ENCODE measurements at regions not wholly inside any gene's neighbourhood (a gene's known extent, or its start where the extent isn't known, plus 50 kb on each side); places are given as distances from the start of the nearest gene placed in this dataset.

DNA sequence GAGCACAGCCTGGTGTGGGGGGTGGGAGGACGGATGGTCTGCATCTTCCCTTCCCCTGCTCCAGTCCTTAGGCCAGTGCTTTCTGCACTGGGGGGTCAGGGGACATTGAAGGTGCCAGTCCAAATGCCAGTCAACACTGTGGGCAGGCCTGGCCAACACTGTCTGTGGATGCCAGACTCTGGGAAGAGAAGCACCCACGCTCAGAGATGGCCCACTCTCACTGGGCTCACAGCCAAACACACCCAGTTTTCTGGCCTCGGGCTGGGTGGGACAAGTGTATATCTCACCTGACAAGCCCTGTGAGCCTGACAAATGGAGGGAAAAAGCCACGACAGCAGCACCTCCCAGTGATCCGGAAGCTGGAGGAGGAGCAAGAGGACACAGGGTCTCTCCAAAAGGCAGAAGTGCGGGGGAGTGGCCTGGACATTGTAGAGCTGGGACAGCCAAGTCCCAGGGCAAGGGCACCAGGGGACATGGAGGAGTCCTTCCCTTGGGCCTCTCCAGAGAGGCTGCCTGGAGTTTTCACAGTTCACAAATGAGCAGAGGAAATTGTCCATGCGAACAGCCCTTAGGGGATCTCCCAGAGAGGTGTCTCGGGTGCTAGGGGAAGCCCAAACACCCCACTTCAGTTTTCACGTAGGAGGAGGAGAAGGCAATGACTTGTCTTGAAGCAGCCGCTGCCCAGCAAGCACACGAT lies 79.3 kb downstream of the SDC1 start:
- H3K27ac ChIP-seq (ENCODE audit: low read length), result no peak overlapping the region
- TF ChIP-seq, protein P1, sequence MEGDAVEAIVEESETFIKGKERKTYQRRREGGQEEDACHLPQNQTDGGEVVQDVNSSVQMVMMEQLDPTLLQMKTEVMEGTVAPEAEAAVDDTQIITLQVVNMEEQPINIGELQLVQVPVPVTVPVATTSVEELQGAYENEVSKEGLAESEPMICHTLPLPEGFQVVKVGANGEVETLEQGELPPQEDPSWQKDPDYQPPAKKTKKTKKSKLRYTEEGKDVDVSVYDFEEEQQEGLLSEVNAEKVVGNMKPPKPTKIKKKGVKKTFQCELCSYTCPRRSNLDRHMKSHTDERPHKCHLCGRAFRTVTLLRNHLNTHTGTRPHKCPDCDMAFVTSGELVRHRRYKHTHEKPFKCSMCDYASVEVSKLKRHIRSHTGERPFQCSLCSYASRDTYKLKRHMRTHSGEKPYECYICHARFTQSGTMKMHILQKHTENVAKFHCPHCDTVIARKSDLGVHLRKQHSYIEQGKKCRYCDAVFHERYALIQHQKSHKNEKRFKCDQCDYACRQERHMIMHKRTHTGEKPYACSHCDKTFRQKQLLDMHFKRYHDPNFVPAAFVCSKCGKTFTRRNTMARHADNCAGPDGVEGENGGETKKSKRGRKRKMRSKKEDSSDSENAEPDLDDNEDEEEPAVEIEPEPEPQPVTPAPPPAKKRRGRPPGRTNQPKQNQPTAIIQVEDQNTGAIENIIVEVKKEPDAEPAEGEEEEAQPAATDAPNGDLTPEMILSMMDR (IDR thresholded peaks at IDR 0.05; ENCODE audit: low read length), result no peak
- TF ChIP-seq EZH2 (optimal IDR thresholded peaks at IDR 0.05; ENCODE audit: low read depth, low read length) (no peak), EZH2phosphoT487 (IDR thresholded peaks at IDR 0.05; ENCODE audit: low read length) (no peak)
- no peaks in the 10 kb centered on the region for H4K20me1 ChIP-seq (ENCODE audit: insufficient read depth, low read length)
- no peaks in the 10 kb centered on the region for H3K9me3 ChIP-seq (replicated peaks; ENCODE audit: insufficient read depth, low read length)
- H2AFZ ChIP-seq (ENCODE audit: low read length), result no peak overlapping the region
- H3K4me1 ChIP-seq (ENCODE audit: low read length), result peaks cover 16% of the 10 kb centered on the region
- no peaks in the 10 kb centered on the region for H3K79me2 ChIP-seq (ENCODE audit: low read length)
- no peak for DNase-seq
- no peak overlapping the region for H3K4me2 ChIP-seq (ENCODE audit: low read depth, low read length)
- H3F3A ChIP-seq (ENCODE audit: insufficient read depth, low read length), result no peaks in the 10 kb centered on the region
- H3K9ac ChIP-seq (ENCODE audit: low read length), result no peak overlapping the region
- no peaks in the 10 kb centered on the region for H3K9me2 ChIP-seq (replicated peaks; ENCODE audit: insufficient read depth, low read length)
- no peaks in the 10 kb centered on the region for H3K36me3 ChIP-seq (replicated peaks; ENCODE audit: insufficient read depth, low read length)
- H3K27me3 ChIP-seq (replicated peaks; ENCODE audit: insufficient read depth, low read length), result no peaks in the 10 kb centered on the region
- no peak overlapping the region for H3K4me3 ChIP-seq (ENCODE audit: low read length)

DNA sequence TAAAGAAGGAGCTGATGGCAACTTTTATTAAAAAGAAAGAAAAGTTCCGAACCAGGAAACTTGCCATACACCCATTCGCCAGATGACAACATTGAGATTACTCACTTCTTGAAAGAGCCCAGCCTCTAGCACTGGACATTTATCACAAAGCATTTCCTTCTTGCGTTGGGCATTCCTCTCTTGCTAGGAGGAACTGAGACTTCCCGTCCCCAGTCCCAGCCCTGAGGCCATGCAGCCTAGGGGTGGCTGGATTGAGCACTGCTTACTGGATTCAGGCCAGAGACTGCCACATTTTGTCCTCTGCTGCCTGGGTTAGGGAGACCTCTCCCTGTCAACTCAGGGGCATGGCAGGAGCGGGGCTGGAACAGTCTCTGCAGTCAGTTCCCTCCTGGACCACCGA lies 80.1 kb downstream of the SDC1 start:
- Histone ChIP-seq H3K9me2 (replicated peaks; ENCODE audit: insufficient read depth, low read length) (no peaks in the 10 kb centered on the region), H3K9me3 (replicated peaks; ENCODE audit: insufficient read depth, low read length) (no peaks in the 10 kb centered on the region), H3K4me1 (ENCODE audit: low read length) (peaks cover 8% of the 10 kb centered on the region), H3K27ac (ENCODE audit: low read length) (no peak overlapping the region), H3F3A (ENCODE audit: insufficient read depth, low read length) (no peaks in the 10 kb centered on the region), H3K79me2 (ENCODE audit: low read length) (no peaks in the 10 kb centered on the region), H3K4me2 (ENCODE audit: low read depth, low read length) (no peak overlapping the region), H2AFZ (ENCODE audit: low read length) (no peak overlapping the region), H3K36me3 (replicated peaks; ENCODE audit: insufficient read depth, low read length) (no peaks in the 10 kb centered on the region), H4K20me1 (ENCODE audit: insufficient read depth, low read length) (no peaks in the 10 kb centered on the region), H3K27me3 (replicated peaks; ENCODE audit: insufficient read depth, low read length) (no peaks in the 10 kb centered on the region), H3K9ac (ENCODE audit: low read length) (no peak overlapping the region), H3K4me3 (ENCODE audit: low read length) (no peak overlapping the region)
- no peak for DNase-seq
- TF ChIP-seq EZH2 (optimal IDR thresholded peaks at IDR 0.05; ENCODE audit: low read depth, low read length) (no peak), EZH2phosphoT487 (IDR thresholded peaks at IDR 0.05; ENCODE audit: low read length) (no peak)
- TF ChIP-seq, protein P1 (IDR thresholded peaks at IDR 0.05; ENCODE audit: low read length), result no peak

DNA sequence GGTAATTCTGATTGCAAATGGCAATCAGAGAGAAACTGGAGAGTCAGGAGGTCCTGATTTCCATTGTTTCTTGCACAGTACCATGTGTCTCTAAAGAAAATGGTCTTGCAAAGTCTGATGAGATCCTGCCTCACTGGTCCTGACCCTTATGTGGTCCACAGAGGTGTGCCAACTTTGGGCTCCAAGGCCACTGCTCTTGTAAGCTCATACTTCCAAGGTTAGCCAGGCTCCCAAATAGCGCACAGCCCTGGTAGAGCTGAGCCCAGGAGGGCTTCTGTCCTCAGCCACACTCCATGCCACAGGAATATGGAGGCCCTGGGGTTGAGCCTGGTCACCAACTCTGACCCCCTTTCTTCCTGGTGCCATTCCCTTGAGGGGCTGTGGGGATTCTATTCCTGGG lies 80.7 kb downstream of the SDC1 start:
- H3K36me3 ChIP-seq (replicated peaks; ENCODE audit: insufficient read depth, low read length), result no peaks in the 10 kb centered on the region
- H3F3A ChIP-seq (ENCODE audit: insufficient read depth, low read length), result no peaks in the 10 kb centered on the region
- H2AFZ ChIP-seq (ENCODE audit: low read length), result no peak overlapping the region
- no peaks in the 10 kb centered on the region for H4K20me1 ChIP-seq (ENCODE audit: insufficient read depth, low read length)
- no peaks in the 10 kb centered on the region for H3K27me3 ChIP-seq (replicated peaks; ENCODE audit: insufficient read depth, low read length)
- DNase-seq, result no peak
- no peaks in the 10 kb centered on the region for H3K9me3 ChIP-seq (replicated peaks; ENCODE audit: insufficient read depth, low read length)
- TF ChIP-seq, protein P1 (IDR thresholded peaks at IDR 0.05; ENCODE audit: low read length), result no peak
- TF ChIP-seq EZH2 (optimal IDR thresholded peaks at IDR 0.05; ENCODE audit: low read depth, low read length) (no peak), EZH2phosphoT487 (IDR thresholded peaks at IDR 0.05; ENCODE audit: low read length) (no peak)
- 0 out of 2 replicates have a peak, but pooled peaks cover 4% of the 10 kb centered on the region for H3K4me1 ChIP-seq (ENCODE audit: low read length)
- H3K9ac ChIP-seq (ENCODE audit: low read length), result no peak overlapping the region
- no peak overlapping the region for H3K4me2 ChIP-seq (ENCODE audit: low read depth, low read length)
- H3K79me2 ChIP-seq (ENCODE audit: low read length), result no peaks in the 10 kb centered on the region
- no peaks in the 10 kb centered on the region for H3K9me2 ChIP-seq (replicated peaks; ENCODE audit: insufficient read depth, low read length)
- no peak overlapping the region for H3K27ac ChIP-seq (ENCODE audit: low read length)
- H3K4me3 ChIP-seq (ENCODE audit: low read length), result no peak overlapping the region
